ENCODE measurements at regions not wholly inside any gene's neighbourhood (a gene's known extent, or its start where the extent isn't known, plus 50 kb on each side); places are given as distances from the start of the nearest gene placed in this dataset.

GRCh38 chr14:64639340-64639821 lies 64.8 kb upstream of the PLEKHG3 start:
- ATAC-seq (no peak), DNase-seq (ENCODE audit: missing footprints) (no peak)

DNA sequence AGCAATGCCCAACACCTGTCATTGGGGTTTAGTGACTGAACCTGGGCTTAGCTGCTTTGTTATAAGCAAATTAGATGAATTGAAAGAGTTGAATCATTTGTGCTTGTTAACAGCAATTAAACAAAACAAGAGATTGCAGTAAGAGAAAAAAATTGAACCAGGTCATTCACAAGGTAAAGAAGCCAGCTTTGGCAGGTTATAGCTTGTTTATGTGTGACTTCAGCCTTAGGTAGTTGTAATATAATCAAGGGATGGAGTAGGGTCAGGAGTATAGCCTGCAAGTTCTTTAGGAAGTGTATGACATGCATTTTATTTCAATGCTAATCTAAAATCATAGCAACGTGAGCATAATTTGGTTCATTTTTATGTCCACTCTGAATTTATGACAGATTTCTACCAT lies 63.4 kb upstream of the PLEKHG3 start:
- no peak for ATAC-seq
- DNase-seq (ENCODE audit: missing footprints): no peak
- intact Hi-C loops (cut with DNase I): no loop called here

More at GRCh38 chr14:64639340-64639821, 64.8 kb upstream of the PLEKHG3 start:
- intact Hi-C loops (cut with DNase I): loop anchor here (5.0 to 10.0 kb wide), 2 partner anchors 125 to 297 kb away; no protein-coding TSS in a partner anchor

- no peak for ATAC-seq
- no peak for DNase-seq (ENCODE audit: missing footprints)
- intact Hi-C loops (cut with DNase I): no loop called here
Measured at GRCh38 chr14:64641760-64642159, 62.5 kb upstream of the PLEKHG3 start.

DNA sequence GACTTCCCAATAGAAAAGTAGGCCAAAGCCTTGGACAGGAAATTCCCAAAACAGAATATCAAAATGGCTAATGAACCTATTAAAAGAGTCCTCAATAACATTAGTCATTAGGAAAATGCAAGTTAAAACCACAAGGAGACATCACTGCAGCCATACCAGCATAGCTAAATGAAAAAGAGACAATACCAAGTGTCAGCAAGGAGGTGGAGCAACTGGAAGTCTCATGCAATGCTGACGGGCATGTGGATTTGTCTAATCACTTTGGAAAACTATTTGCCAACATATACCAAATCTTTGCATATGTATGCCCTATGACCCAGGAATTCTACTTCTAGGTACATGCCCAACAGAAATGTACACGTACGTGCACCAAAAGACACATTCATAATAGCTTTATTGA lies 60.5 kb upstream of the PLEKHG3 start:
- DNase-seq (ENCODE audit: missing footprints) (no peak), ATAC-seq (no peak)
- intact Hi-C loops (cut with DNase I): no loop called here

- DNase-seq (ENCODE audit: missing footprints): no peak
- intact Hi-C loops (cut with DNase I): no loop called here
- ATAC-seq: no peak
Measured at GRCh38 chr14:64644629-64645028, 59.6 kb upstream of the PLEKHG3 start.

- ATAC-seq (peak; percentile 26), DNase-seq (ENCODE audit: missing footprints) (no peak)
- intact Hi-C loops (cut with DNase I): no loop called here
Measured at GRCh38 chr14:64645220-64645892, 58.9 kb upstream of the PLEKHG3 start.

DNA sequence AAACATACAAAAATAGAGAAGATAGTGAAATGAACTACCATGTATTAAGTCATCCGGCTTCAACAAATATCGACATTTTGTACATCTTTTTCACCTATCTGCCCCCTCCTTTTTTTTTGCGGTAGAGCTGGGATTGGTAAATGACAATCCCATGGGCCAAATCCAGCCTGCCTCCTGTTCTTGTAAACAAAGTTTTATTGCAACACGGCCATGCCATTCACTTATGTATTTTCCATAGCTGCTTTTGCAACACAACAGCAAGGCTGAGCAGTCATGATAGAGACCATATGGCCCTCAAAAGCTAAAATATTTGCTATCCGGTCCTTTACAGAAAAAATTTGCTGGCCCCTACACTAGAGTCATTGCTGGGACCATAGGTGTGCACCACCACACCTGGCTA lies 58.1 kb upstream of the PLEKHG3 start:
- DNase-seq (ENCODE audit: missing footprints): no peak
- intact Hi-C loops (cut with DNase I): no loop called here
- ATAC-seq: no peak

DNA sequence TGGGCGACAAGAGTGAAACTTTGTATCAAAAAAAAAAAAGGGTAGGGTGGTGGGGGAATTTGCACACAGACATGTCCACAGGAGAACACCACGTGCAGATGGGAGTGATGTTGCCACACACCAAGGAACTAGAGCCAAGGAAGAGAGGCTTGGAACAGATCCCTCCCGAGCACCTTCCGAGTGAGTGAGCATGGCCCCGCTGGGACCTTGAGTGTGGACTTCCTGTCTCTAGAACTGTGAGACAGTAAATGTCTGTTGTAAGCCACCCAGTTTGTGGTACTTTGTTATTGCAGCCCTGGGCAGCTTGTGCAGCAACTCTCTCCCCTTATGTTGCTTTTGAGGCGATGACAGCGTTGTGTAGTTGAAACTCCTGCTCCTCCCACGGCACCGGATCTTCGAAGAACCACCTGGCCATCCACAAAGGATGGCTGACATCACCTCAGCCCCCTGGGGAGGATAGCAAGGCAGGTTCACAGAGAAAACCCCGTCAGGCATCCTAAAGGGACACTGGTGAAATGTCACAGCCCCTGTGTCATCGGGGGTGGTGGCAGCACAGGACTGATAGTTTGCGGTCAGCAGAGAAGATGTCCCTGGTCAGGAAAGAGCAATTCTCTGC lies 54.7 kb upstream of the PLEKHG3 start:
- intact Hi-C loops (cut with DNase I): no loop called here

DNA sequence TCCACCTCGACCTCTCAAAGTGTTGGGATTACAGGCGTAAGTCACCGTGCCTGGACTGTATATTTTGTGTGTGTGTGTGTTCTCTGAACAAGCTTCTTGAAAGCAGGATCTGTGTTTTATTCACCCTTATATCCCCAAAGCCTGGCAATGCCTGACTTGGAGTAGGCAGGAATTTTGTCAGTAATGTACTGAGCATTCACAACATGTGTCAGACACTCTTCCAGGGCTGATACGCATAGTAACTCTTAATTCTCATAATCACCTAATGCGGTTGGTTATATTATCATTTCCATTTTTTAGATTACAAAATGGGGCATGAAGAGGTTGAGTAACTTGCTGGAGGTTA lies 50.4 kb upstream of the PLEKHG3 start:
- intact Hi-C loops (cut with DNase I): no loop called here

More for the DNA sequence above, 54.7 kb upstream of the PLEKHG3 start:
- no peak for ATAC-seq
- DNase-seq (ENCODE audit: missing footprints): no peak

DNA sequence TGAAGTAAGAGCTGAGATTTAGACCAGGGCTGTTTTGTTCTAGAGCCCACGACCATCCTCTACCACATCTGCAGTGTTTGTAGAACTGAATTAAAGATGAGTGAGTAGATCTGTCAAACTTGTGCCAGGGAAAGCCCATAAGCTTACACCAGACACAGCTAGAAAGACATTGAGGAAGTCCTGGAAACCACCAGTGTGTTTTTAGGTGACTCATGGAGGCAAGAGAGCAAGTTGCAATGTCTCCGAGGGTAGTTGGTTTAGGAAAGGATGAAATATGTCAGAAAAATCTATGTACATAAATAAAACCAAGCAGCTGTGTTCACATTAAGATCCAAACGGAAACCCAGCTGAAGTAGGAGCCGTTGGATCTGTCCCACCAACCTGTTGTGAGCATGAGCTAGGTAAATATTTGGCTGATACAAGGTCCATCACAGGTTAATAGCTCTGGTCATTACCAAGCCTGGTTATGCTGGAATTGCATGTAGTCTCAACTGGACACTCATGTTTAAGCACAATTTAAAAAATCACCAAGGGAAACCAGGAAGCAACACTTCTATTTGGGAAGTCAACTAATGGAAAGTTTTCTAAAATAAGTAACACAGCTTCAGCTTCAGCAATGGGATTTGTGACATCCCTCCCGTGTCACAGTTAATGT lies 49.9 kb upstream of the PLEKHG3 start:
- ATAC-seq (peak; percentile 19), DNase-seq (ENCODE audit: missing footprints) (no peak)
- intact Hi-C loops (cut with DNase I): no loop called here

More for the DNA sequence above, 50.4 kb upstream of the PLEKHG3 start:
- no peak for DNase-seq (ENCODE audit: missing footprints)
- no peak for ATAC-seq

All from Right ventricle myocardium inferior (tissue), 1 donor.